ENCODE measurements at regions not wholly inside any gene's neighbourhood (a gene's known extent, or its start where the extent isn't known, plus 50 kb on each side); places are given as distances from the start of the nearest gene placed in this dataset.

DNA sequence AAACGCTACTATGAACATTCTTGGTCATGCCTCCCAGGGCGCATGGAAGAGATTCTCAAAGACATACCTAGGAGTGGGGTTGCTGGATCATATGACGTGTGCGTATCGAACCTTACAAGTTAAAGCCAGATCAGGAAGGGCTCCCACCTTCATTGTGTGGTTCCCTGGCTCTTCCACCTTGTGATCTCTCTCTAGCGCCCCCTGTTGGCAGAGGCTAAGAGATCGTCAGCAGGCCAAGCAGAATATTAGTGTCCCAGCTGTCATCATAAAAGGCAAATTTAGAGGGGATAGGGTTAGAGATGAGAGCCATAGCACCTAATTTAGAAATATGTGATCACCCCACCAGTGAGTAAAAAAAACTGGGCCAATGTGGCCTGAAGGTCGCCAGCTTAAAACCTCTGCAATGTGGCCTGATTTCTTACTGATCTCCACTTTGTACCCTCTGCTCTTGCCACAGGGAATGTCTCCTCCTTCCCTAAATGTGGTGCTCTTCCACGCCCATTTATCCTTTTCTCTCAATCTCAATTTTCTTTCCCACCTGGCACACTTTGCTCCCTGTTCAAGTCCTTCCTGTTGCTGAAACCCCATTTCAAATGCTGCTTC lies 91.7 kb upstream of the SHB start:
- Histone ChIP-seq H3K4me3 (replicated peaks in 1 of 3; ENCODE audit: low read depth in 2 of 3, low read length in 3 of 3) (no peak overlapping the region), H3K27me3 (ENCODE audit: control insufficient read depth in 2 of 2, insufficient read depth in 2 of 2, low read length in 2 of 2) (no peaks in the 10 kb centered on the region), H3K9ac (ENCODE audit: insufficient read depth, low read length, poor library complexity, severe bottlenecking) (no peak overlapping the region), H3K4me2 (replicated peaks; ENCODE audit: extremely low read depth, low read length, poor library complexity, severe bottlenecking) (no peak overlapping the region), H3K79me2 (ENCODE audit: insufficient read depth, low read length) (no peaks in the 10 kb centered on the region), H3K9me3 (replicated peaks in 1 of 2; ENCODE audit: control insufficient read depth in 1 of 2, insufficient read depth in 1 of 2, low read length in 2 of 2) (no peaks in the 10 kb centered on the region), H3K36me3 (replicated peaks in 1 of 2; ENCODE audit: control insufficient read depth in 1 of 2, insufficient read depth in 2 of 2, low read length in 2 of 2) (no peaks in the 10 kb centered on the region), H3K4me1 (ENCODE audit: control insufficient read depth in 1 of 2, insufficient read depth in 2 of 2, low read length in 2 of 2) (no peaks in the 10 kb centered on the region), H2AFZ (ENCODE audit: insufficient read depth, low read depth, low read length, poor library complexity, severe bottlenecking) (no peak overlapping the region), H4K20me1 (ENCODE audit: insufficient read depth, low read length) (no peaks in the 10 kb centered on the region), H3K27ac (ENCODE audit: low read depth in 1 of 2, low read length in 2 of 2) (no peak overlapping the region)
- Mint-ChIP-seq H3K27ac (no peak overlapping the region), H3K27me3 (ENCODE audit: low read depth in 3 of 3) (peaks cover 0 to 9% (median 6%) of the 10 kb centered on the region in 3 donors), H3K9me3 (no peaks in the 10 kb centered on the region), H3K4me3 (no peak overlapping the region), H3K4me1 (no peaks in the 10 kb centered on the region), H3K36me3 (no peaks in the 10 kb centered on the region)
- intact Hi-C loops (cut with micrococcal nuclease), result loop anchor here (5.0 kb wide), 1 partner anchor 248 kb away; no protein-coding TSS in a partner anchor
- TF ChIP-seq, protein P1, sequence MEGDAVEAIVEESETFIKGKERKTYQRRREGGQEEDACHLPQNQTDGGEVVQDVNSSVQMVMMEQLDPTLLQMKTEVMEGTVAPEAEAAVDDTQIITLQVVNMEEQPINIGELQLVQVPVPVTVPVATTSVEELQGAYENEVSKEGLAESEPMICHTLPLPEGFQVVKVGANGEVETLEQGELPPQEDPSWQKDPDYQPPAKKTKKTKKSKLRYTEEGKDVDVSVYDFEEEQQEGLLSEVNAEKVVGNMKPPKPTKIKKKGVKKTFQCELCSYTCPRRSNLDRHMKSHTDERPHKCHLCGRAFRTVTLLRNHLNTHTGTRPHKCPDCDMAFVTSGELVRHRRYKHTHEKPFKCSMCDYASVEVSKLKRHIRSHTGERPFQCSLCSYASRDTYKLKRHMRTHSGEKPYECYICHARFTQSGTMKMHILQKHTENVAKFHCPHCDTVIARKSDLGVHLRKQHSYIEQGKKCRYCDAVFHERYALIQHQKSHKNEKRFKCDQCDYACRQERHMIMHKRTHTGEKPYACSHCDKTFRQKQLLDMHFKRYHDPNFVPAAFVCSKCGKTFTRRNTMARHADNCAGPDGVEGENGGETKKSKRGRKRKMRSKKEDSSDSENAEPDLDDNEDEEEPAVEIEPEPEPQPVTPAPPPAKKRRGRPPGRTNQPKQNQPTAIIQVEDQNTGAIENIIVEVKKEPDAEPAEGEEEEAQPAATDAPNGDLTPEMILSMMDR (IDR thresholded peaks at IDR 0.05), result peak; percentile 94
- DNase-seq, result peak; percentile 35 to 64 (median 41)
- WGBS (ENCODE audit: insufficient coverage), result 36% methylated on average over 7 of the region's 9 CpGs

DNA sequence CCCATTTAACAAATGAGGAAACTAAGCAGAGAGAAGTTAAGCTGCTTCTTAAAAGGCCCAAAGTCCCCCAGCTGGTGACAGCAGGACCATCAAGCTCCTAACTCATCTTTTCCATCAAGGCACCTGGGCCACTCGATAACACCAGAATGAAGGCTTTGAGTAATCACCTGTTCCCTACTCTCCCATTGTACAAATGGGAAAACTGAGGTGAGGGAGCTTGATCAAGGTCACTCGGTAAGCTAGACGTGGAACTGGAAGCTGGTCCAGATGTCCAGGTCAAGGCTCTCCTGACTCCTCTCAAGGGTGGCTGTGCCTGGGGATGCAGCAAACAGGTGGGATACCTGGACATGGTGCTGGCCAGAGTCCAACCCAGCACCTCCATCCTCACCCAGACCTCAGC lies 90.6 kb upstream of the SHB start:
- intact Hi-C loops (cut with micrococcal nuclease), result no loop called here
- Mint-ChIP-seq H3K36me3 (no peaks in the 10 kb centered on the region), H3K27me3 (ENCODE audit: low read depth in 3 of 3) (peaks cover 0 to 7% (median 6%) of the 10 kb centered on the region in 3 donors), H3K4me3 (no peak overlapping the region), H3K4me1 (no peaks in the 10 kb centered on the region), H3K27ac (no peak overlapping the region), H3K9me3 (no peaks in the 10 kb centered on the region)
- H3K36me3 ChIP-seq (replicated peaks in 1 of 2; ENCODE audit: control insufficient read depth in 1 of 2, insufficient read depth in 2 of 2, low read length in 2 of 2), result no peaks in the 10 kb centered on the region
- TF ChIP-seq, protein P1 (IDR thresholded peaks at IDR 0.05), result no peak
- H3K4me3 ChIP-seq (replicated peaks in 1 of 3; ENCODE audit: low read depth in 2 of 3, low read length in 3 of 3), result no peak overlapping the region
- no peaks in the 10 kb centered on the region for H3K27me3 ChIP-seq (ENCODE audit: control insufficient read depth in 2 of 2, insufficient read depth in 2 of 2, low read length in 2 of 2)
- no peaks in the 10 kb centered on the region for H4K20me1 ChIP-seq (ENCODE audit: insufficient read depth, low read length)
- no peaks in the 10 kb centered on the region for H3K79me2 ChIP-seq (ENCODE audit: insufficient read depth, low read length)
- no peak overlapping the region for H3K27ac ChIP-seq (ENCODE audit: low read depth in 1 of 2, low read length in 2 of 2)
- no peak overlapping the region for H2AFZ ChIP-seq (ENCODE audit: insufficient read depth, low read depth, low read length, poor library complexity, severe bottlenecking)
- H3K9me3 ChIP-seq (replicated peaks in 1 of 2; ENCODE audit: control insufficient read depth in 1 of 2, insufficient read depth in 1 of 2, low read length in 2 of 2), result no peaks in the 10 kb centered on the region
- DNase-seq, result no peak
- no peak overlapping the region for H3K9ac ChIP-seq (ENCODE audit: insufficient read depth, low read length, poor library complexity, severe bottlenecking)
- H3K4me1 ChIP-seq (ENCODE audit: control insufficient read depth in 1 of 2, insufficient read depth in 2 of 2, low read length in 2 of 2), result no peaks in the 10 kb centered on the region
- WGBS (ENCODE audit: insufficient coverage), result 94% methylated on average over 2 of the region's 3 CpGs
- no peak overlapping the region for H3K4me2 ChIP-seq (replicated peaks; ENCODE audit: extremely low read depth, low read length, poor library complexity, severe bottlenecking)

Measured in CD14-positive monocyte (primary cell).